TTC549 (cell line): ENCODE measurements at regions not wholly inside any gene's neighbourhood (a gene's known extent, or its start where the extent isn't known, plus 50 kb on each side); places are given as distances from the start of the nearest gene placed in this dataset.

Source experiments
- FAIRE-seq: peaks from 2 replicates; lab custom pipeline; 2012; peaks lifted over from hg19 to GRCh38; lab: Jason Lieb, UNC

- no peak for FAIRE-seq
Observed at GRCh38 chr7:116447966-116448839, 51.3 kb upstream of the CAV2 start.

- no peak for FAIRE-seq
Observed at GRCh38 chr7:116449441-116449840, 50.1 kb upstream of the CAV2 start.
